HG03521 (cell line): ENCODE measurements at regions not wholly inside any gene's neighbourhood (a gene's known extent, or its start where the extent isn't known, plus 50 kb on each side); places are given as distances from the start of the nearest gene placed in this dataset.

ENCODE experiments used
- ATAC-seq: cut with Tn5 transposase; IDR thresholded peaks from one replicate; pipeline ENCODE4 v1.9.1; 2021; ENCODE audit warnings: mild to moderate bottlenecking, moderate library complexity; ENCODE audit not compliant: unreplicated experiment

DNA sequence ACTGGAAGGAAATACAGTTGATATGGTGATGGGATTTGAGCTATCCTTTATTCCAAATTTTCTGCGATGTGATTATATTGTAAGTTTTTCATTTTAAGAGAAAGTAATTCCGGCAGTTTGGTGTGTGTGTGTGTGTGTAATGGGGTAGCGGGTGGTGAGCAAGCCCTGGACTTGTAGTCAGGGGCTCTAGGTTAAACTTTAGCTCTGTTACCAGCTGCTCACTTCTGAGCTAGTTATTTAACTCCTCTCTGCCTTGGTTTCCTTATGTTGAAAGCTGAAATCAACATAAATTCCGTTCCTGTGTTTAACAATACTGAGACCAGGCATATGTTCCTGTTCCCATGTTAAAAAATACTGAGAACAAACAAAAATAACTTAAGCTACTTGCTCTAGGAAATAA lies 174.1 kb upstream of the CASK start:
- ATAC-seq, result no peak

DNA sequence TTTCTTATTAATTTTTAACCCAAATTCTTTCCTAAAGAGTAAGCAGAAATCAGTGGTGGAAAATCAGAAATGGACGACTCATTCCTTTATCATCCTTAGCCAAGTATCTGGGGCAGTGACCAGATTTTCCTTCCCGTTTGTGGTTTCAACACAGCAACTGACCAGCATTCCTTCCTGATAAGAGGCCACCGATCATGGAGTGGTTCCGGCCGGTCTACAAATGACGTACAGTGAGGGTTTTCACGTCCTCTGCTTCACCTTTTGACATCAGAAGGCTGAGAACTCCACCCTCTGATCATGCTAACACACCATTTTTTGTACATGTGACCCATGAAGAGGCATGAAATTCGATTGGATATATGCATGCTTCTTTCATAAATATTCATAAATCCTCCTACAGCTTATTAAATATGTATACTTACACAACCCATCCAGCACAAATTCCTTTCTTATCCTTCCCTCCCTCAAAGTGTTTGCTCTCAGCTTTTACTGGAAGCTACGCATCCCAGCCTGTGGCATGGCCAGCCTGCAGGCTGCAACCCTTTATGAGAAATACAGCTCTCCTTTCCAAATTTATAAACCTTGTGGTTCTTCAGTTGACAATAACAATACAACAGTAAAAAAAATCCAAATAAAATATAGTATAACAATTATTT lies 173.0 kb upstream of the CASK start:
- no peak for ATAC-seq

DNA sequence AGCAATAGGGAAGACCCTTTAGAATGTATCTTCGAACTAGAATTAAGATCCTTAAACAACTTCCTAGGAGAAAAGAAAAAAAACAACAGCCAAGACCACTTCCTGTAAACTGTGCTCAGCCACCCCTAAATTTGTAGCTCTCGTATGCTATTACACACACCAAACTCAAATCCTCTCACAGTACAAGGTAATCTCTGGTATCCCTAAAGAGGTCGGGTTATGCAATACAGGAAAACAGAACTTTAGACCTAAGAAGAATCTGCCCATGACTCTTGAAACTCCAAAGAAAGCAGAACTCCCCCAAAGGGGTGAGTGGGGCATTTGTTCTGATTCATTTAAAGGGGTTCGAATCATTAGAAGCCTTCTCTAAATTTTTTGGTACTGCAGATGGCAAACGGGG lies 170.9 kb upstream of the CASK start:
- ATAC-seq, result no peak

DNA sequence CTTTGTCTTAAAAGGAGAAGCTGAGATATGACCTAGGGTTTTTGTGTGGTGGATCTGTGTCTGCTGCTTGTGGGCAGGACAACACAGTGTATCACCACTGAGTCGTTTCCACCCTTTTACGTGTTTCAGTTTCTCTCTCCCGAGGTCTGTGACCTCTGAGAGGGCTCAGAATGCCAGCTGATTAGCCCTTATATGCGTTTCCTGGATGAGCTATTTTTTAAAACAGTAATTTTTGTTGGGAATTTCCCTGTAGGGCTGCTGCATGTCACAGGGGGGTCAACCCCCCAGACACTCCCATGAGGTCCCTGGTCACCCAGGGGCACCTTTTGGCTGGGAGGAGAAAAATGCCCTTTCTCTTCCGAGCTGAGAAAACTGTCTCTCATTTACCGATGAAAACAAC lies 170.4 kb upstream of the CASK start:
- no peak for ATAC-seq

DNA sequence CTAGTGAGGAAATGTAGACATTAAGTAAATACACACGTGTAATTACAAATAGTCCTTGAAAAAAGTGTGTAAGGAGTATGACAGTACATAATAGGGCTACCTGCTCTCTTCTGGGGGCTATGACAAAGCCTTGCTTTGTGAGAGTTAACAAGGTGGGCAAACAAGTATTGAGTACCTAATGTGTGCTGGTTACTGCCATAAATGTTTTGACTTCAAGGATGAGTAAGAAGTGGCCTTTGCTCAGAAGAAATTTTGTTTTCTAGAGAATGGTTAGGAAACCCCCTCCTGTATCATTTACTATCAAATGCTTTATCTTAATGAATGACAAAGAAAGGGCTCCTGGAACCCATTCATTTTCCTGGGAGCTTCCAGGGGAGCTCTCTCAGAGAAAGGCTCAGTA lies 167.0 kb upstream of the CASK start:
- ATAC-seq, result no peak

DNA sequence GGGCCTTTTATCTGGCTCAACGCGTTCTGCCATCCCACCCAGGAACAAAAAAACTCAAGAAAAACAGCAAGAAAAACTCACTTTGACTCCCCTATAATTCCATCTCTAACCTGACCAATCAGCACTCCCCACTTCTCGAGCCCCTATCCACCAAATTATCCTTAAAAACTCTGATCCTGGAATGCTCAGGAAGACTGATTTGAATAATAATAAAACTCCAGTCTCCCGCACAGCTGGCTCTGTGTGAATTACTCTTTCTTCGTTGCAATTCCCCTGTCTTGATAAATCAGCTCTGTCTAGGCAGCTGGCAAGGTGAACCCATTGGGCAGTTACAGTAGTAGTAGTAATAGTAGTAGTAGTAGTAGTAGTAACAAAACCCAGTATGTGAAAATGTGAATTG lies 165.7 kb upstream of the CASK start:
- no peak for ATAC-seq

DNA sequence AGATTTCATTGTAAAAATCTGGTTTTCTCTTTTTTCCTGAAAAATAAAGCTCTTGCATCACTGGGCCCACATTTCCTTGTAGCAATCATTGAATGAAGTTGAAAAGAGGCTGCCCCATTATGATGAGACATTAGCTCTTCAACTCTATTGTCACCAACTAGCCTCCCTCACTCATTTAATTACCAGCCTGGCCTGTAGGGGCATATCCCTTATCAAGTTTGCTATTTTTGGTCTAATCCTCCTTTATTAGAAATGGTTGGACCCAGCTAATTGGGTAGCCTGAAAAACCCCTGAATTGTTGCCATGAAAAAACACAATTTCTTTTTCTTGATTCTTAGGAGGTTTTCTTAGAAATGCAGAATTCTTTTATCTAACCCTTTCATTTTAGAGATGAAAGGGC lies 164.6 kb upstream of the CASK start:
- no peak for ATAC-seq

DNA sequence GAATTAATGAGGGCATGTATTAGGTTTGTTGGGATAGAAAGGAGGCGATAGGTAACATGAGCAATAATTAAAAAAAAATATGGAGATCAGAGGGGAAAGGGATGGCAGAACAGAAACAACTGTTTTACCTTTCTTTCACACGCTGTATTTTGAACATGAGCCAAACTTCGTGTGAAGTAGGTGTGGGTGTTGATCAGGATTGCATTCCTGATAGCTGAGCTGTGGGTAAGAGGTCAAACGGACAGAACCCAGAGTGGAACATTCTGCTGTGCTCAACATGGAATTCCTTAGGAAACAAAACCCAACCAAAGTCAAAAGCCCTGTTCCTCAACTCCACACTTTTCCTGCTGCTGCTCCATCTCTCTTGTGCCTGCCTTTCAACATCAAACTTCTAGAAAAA lies 162.5 kb upstream of the CASK start:
- no peak for ATAC-seq

DNA sequence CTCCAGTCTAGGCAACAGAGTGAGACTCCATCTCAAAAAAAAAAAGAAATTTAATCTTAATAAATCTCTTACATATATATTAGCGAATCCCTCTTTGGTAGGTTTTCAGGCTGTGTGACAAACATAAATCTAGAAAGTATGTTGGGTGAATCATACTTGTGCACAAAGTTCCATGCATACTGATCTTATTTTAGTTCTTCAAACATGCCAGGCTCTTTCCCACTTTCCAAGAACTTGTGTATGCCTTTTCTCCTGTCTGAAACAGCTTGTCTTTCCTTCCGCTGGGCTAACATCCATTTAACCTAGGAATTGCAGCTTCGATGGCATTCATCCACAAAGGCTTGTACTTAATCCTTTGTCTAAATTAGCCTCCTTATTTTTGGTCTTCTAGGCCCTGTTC lies 156.6 kb upstream of the CASK start:
- ATAC-seq, result no peak

DNA sequence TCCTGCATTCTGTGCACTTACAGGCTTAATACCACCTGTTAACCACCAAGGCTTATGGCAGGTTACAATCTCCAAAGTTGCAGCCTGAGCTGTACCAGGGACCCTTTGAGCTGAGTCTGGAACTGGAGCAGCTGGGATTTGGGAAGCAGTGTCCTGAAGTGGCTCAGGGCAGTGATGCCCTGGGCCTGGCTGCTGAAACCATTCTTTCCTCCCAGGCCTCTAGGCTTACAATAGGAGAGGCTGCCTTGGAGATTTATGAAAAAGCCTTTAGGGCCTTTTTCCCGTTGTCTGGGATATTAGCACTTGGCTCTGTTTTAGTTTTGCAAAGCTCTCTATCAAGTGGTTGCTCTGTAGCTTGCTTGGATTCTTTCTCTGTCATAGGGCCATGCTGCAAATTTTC lies 154.3 kb upstream of the CASK start:
- ATAC-seq, result no peak

DNA sequence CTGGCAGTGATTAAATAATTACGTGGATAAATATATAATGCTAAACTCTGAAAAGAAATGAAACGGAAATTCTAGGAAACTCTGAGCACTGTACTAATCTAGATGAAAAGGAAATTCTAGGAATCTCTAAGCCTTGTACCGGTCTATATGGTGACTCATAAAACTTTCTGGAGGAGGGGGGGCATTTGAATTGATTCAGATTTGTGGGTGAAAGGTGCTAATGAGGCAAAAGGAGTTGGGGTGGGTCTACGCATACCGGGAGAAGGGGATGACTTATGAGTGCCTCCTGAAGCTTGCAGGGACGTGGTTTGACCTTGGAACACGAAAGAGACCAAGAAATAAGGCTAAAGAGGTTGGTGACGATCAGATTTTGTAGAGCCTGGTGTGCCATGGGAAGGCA lies 151.7 kb upstream of the CASK start:
- no peak for ATAC-seq

DNA sequence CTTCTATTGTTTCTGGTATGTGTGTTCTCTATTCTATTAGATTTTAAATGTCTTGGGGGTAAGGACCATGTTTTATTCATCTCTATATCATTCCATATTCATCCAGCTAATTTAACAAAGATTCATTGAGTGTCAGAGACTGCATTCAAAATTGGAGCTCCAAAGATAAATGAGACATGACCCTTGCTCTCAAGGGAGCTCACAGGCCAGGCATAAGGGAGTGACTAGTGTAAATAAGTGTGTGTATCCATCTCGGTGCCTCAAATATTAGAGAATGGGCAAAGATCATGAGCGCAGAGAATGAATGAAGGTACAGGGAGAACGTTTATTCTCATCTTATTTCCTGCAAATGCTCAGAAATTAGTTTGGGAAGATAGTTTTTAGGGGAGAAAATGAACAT lies 150.1 kb upstream of the CASK start:
- no peak for ATAC-seq

DNA sequence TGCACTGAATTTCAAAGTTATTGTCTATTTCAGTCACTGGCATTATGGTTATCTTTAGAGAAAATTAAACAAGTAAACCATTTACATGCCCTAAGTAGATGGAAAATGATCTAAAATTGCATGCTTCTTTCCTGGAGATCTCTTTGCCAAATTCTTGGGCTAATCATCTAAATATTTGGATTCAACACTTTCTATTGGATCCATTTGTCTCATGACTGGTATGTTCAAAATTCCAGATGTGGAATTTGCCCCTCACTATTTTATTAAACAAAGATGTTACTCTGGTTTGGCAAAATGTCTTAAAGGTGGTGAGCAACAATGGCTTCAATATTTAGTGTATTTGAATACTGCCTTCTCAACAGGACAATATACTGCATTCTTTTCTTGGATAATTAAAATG lies 147.5 kb upstream of the CASK start:
- ATAC-seq, result no peak

DNA sequence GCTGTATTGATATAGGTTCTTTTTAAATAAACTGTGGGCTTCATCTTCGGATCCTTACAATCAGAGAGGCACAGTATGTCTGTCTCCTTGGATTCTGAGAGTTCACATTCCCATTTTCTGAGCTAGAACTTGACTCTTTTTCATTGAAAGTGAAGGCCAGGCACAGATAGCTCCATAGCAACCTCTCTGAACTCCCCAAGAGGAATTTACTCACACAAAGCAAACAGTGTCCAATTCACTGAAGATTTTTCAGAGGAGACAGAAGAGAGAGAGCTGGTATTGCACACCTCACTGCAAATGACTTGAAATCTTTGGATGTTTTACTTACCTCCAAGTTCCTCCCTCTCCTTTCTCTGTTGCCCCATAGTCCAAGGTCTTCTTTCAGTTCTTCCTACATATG lies 130.9 kb upstream of the CASK start:
- ATAC-seq, result no peak

DNA sequence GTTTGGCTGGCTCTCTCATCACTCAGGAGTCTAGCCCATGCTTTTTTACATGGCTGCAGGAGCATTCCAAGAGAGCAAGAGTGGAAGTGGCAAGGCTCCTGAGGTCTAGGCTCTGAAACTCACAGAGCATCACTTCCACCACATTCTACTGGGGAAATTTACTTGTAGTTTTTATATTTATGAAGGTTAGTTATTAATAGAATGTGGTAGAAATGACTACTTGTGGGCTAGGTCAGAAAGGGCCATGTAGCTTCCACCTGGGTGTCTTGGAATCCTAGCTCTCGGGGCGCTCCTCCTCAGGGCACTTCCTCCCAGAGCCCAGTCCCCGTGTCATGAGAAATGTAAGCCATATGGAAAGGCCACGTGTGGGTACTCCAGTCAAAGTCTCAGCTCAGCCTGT lies 127.0 kb upstream of the CASK start:
- ATAC-seq, result no peak

DNA sequence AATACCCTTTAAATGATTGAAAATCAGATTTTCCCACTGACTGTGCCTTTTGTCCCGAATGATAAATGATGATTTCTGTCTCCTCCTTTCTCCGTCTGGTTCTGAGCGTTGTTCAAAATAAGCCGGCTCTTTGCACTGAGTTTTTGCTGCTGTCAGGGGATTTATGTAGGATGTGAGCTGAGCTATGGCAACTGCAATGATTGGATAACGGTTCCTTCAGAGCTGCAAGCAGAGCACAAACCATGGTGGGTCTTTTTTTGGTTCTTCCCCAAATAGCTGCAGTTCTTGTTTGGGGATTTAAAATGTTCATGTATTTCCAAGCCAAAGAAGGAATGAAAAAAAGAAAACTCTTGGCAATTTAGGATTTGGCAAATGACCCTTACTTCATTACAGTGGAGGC lies 124.5 kb upstream of the CASK start:
- ATAC-seq, result no peak

DNA sequence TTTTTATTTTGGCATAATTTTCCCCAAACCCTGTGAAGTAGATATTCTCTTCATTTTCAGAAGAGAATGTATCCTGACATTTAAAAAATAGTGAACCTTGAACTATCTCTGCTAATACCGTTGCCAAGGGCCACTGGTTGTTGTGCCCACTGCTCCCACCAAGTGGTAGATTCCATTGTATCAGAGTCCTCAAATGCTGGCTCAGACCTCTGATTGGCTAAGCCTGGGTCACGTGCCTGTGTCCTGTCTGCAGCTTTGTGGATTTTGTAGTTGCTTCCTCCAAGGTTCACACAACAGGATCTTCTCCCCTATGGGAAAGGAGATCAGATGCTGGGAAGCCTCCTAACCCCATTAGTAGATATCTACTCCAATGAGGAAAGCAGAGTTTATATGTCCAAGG lies 104.8 kb upstream of the CASK start:
- no peak for ATAC-seq

DNA sequence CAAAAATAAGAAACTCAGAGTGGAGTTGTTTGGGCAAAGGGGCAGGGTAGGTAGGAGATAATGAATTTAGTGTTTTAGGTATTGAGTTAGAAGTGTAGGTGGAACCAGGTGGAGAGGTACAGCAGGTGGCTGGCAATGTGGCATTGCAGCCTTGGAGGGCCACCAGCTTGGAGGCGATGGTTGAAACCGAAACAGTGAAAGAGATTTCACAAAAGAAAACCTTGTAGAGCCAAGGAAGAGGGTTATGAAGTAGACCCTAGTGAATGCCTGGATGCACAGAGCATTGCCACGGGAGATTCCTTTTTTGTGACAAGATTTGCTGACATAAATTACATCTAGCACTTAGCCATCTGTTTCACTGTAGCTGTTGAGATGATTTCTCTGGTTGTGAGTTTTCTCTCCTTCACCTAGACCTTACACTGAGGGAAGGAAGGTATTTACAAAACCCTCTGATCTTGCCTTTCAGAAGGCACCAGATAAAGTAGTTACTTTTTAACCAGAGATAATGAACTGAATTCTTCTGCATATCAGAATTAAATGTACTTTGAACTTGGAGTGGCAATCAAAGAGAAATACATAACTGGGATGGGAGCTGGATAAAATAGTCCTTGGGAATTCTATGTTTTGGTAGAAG lies 104.1 kb upstream of the CASK start:
- no peak for ATAC-seq

DNA sequence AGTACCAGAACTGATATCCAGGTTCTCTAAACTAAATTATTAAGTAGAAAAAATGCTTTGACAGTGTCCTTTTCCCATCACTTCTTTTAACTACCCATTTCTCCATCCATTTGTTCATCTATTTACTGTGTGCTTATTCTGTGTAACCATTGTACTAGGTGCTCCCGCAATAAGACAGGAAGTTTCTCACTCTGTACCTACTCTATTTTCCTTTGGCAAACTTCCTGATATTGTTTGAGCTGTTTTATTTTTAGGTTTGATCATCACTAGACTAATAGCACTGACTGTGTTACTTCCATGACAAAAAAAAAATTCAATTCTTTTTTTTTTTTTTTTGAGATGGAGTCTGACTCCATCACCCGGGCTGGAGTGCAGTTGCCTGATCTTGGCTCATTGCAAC lies 102.5 kb upstream of the CASK start:
- no peak for ATAC-seq

DNA sequence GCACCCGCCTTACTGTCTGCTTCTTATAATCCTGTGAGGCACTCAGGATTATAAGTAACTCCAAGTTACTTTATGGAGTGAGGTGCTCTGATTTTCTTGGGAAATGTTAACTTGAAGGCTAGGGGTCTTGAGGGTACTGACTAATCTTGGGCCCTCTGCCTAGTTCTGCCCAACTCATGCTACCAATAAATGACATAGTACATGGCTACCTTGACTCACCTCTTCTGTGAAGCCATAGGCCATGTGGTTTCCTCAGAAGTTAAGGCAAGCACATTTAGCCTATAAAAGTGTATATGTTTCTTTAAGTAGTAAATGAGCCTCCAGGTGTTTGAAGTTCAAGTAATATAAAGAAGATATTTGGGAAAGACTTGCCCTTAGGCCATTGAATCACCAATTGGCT lies 99.8 kb upstream of the CASK start:
- no peak for ATAC-seq

DNA sequence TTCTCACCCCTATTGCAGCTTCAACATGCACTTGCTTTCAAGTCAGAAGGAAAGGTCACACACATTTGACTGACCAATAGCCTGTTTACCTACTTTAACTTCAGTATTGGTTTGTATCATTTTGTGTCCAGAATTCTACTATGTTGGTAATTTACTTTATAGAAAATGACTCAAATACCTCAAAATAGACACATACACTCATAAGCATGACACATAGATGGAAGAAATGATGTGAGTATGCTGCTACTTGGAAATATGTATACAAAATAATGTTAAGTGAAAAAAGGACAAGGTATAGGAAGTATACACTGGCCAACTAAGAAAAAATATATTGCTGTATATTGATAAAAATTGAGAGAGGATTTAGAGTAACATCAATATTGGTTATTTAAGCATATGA lies 98.8 kb upstream of the CASK start:
- no peak for ATAC-seq

DNA sequence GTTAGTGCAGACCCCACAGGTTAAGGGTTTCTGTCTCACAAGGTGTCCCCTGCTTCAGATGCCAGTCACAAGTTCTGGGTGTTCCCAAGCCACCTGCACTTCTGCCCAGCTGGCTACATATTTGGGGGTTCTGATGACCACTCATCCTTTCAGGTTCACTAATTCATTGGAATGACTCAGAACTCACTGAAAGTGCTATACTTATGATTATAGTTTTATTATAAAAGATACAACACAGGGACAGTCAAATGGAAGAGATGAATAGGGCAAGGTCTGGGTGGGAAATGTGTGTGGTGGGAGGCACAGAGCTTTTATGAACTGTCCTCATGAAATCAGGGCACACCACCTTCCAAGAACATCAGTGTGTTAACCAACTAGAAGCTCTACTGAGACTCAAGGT lies 97.7 kb upstream of the CASK start:
- ATAC-seq, result no peak

DNA sequence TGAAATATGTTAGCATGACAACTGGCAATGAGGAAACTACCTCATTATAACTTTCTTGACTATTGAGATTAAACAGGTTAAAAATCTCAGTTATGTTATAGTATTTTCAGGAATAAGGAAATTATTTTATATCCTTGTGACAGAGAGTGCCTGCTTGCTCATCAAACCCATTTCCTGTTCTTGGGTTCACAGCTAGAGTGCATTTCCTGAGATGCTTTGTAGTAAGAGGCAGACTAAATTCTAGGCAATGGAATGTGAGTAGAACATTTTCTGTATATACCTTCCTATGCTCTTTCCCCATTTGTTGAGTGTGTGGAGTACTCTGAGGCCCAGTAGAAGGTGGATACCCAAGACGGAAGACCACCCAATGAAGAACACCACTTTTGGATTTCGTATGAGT lies 96.9 kb upstream of the CASK start:
- ATAC-seq, result no peak
